ENCODE measurements at regions not wholly inside any gene's neighbourhood (a gene's known extent, or its start where the extent isn't known, plus 50 kb on each side); places are given as distances from the start of the nearest gene placed in this dataset.

DNA sequence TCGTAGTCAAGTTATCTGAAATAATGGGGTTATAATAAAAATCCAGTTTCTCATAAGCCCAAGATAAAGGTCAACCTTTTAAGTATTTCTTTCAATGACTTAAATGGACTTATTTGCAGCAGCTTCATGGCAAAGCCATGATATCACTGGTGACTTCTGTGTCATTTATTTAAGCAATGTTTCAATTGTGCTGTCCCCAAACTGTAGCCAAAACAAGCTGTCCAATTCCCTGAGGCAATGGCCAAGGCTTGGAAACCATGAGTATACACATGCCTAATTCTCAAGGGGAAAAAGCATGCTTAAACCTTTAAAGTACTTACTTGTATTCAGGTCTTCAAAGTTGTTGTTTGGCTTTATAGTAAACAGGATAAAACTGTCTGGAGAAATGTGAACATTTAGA is 376.4 kb upstream of the TNC start:
- TF ChIP-seq RAD21 (conservative IDR thresholded peaks at IDR 0.05 in 1 of 2, IDR thresholded peaks at IDR 0.05 in 1 of 2) (no peak), HOXA7 (CRISPR knock-in tag; IDR thresholded peaks at IDR 0.05) (no peak), MYC (IDR thresholded peaks at IDR 0.05; ENCODE audit: borderline replicate concordance, low read length) (no peak), RCOR1 (IDR thresholded peaks at IDR 0.05; ENCODE audit: low read depth, low read length) (no peak), ZNF302 (CRISPR knock-in tag; IDR thresholded peaks at IDR 0.05) (no peak), CEBPB (IDR thresholded peaks at IDR 0.05) (no peak)
- TF ChIP-seq, protein P1, sequence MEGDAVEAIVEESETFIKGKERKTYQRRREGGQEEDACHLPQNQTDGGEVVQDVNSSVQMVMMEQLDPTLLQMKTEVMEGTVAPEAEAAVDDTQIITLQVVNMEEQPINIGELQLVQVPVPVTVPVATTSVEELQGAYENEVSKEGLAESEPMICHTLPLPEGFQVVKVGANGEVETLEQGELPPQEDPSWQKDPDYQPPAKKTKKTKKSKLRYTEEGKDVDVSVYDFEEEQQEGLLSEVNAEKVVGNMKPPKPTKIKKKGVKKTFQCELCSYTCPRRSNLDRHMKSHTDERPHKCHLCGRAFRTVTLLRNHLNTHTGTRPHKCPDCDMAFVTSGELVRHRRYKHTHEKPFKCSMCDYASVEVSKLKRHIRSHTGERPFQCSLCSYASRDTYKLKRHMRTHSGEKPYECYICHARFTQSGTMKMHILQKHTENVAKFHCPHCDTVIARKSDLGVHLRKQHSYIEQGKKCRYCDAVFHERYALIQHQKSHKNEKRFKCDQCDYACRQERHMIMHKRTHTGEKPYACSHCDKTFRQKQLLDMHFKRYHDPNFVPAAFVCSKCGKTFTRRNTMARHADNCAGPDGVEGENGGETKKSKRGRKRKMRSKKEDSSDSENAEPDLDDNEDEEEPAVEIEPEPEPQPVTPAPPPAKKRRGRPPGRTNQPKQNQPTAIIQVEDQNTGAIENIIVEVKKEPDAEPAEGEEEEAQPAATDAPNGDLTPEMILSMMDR (IDR thresholded peaks at IDR 0.05) = no peak
